ENCODE measurements at regions not wholly inside any gene's neighbourhood (a gene's known extent, or its start where the extent isn't known, plus 50 kb on each side); places are given as distances from the start of the nearest gene placed in this dataset.

GRCh38 chr1:184258525-184258924, 128.3 kb upstream of the C1orf21 start:
- POLR2A ChIA-PET, result no interaction called here
- ATAC-seq (no peak), DNase-seq (ENCODE audit: low spot score) (no peak), FAIRE-seq (no peak)
- Histone ChIP-seq H4K20me1 (ENCODE audit: insufficient read depth, low read length) (no peaks in the 10 kb centered on the region), H3K9ac (ENCODE audit: insufficient read depth, low read depth, low read length) (no peak overlapping the region), H3K4me2 (ENCODE audit: low read depth, low read length) (no peak overlapping the region), H3K27me3 (ENCODE audit: control insufficient read depth in 1 of 2, insufficient read depth in 2 of 2, low read length in 2 of 2) (no peaks in the 10 kb centered on the region; a peak in 1 of 5 replicates), H3K4me1 (ENCODE audit: insufficient read depth, low read length) (no peaks in the 10 kb centered on the region), H3K79me2 (ENCODE audit: insufficient read depth, low read length) (no peaks in the 10 kb centered on the region), H2AFZ (ENCODE audit: low read length) (no peak overlapping the region), H3K4me3 (replicated peaks in 1 of 3; ENCODE audit: insufficient read depth in 1 of 3, low read depth in 2 of 3, low read length in 3 of 3) (no peak overlapping the region), H3K9me3 (ENCODE audit: low read length) (no peaks in the 10 kb centered on the region), H3K27ac (ENCODE audit: extremely low read length, insufficient read depth, low read length) (no peak overlapping the region), H3K36me3 (replicated peaks in 1 of 2; ENCODE audit: control insufficient read depth in 1 of 2, insufficient read depth in 2 of 2, low read length in 2 of 2) (no peaks in the 10 kb centered on the region)
- in situ Hi-C loops (cut with HindIII; ENCODE audit: extremely low pct_ligation_motif_present, low pct_unique_long_range_greater_than_20kb) (no loop called here), intact Hi-C loops (cut with micrococcal nuclease; ENCODE audit: unreplicated experiment) (no loop called here)
- TF ChIP-seq DDIT3 (CRISPR knock-in tag; IDR thresholded peaks at IDR 0.05) (no peak), KDM6A (CRISPR knock-in tag; IDR thresholded peaks at IDR 0.05; ENCODE audit: low read depth) (no peak), ZNF235 (CRISPR knock-in tag; IDR thresholded peaks at IDR 0.05; ENCODE audit: borderline replicate concordance) (no peak), ZNF556 (CRISPR knock-in tag; IDR thresholded peaks at IDR 0.05; ENCODE audit: borderline replicate concordance) (no peak), ZNF335 (CRISPR knock-in tag; IDR thresholded peaks at IDR 0.05) (no peak), ETV6 (CRISPR knock-in tag; conservative IDR thresholded peaks at IDR 0.05) (no peak), ZNF382 (CRISPR knock-in tag; IDR thresholded peaks at IDR 0.05; ENCODE audit: borderline replicate concordance) (no peak)
- WGBS (ENCODE audit: low lambda C conversion rate), result 0% methylated on average over 3 of the region's 3 CpGs
- CTCF ChIA-PET (ENCODE audit: low intra/inter-chr PET ratio, low total read pairs), result no interaction called here
- BruUV-seq (replicated peaks), result no TSS peak

- Histone ChIP-seq H3K4me1 (ENCODE audit: insufficient read depth, low read length) (no peaks in the 10 kb centered on the region), H3K4me3 (replicated peaks in 1 of 3; ENCODE audit: insufficient read depth in 1 of 3, low read depth in 2 of 3, low read length in 3 of 3) (no peak overlapping the region), H3K9ac (ENCODE audit: insufficient read depth, low read depth, low read length) (no peak overlapping the region), H3K27me3 (ENCODE audit: control insufficient read depth in 1 of 2, insufficient read depth in 2 of 2, low read length in 2 of 2) (no peaks in the 10 kb centered on the region; a peak in 1 of 5 replicates), H3K79me2 (ENCODE audit: insufficient read depth, low read length) (no peaks in the 10 kb centered on the region), H3K4me2 (ENCODE audit: low read depth, low read length) (no peak overlapping the region), H3K36me3 (replicated peaks in 1 of 2; ENCODE audit: control insufficient read depth in 1 of 2, insufficient read depth in 2 of 2, low read length in 2 of 2) (no peaks in the 10 kb centered on the region), H3K27ac (ENCODE audit: extremely low read length, insufficient read depth, low read length) (no peak overlapping the region), H4K20me1 (ENCODE audit: insufficient read depth, low read length) (no peaks in the 10 kb centered on the region), H3K9me3 (ENCODE audit: low read length) (no peaks in the 10 kb centered on the region), H2AFZ (ENCODE audit: low read length) (no peak overlapping the region)
- intact Hi-C loops (cut with micrococcal nuclease; ENCODE audit: unreplicated experiment) (no loop called here), in situ Hi-C loops (cut with HindIII; ENCODE audit: extremely low pct_ligation_motif_present, low pct_unique_long_range_greater_than_20kb) (no loop called here)
- DNase-seq (ENCODE audit: low spot score) (no peak), ATAC-seq (no peak), FAIRE-seq (no peak)
- 0% methylated on average over 1 of the region's 1 CpG for WGBS (ENCODE audit: low lambda C conversion rate)
- no TSS peak for BruUV-seq (replicated peaks)
- POLR2A ChIA-PET, result no interaction called here
- CTCF ChIA-PET (ENCODE audit: low intra/inter-chr PET ratio, low total read pairs), result no interaction called here
- TF ChIP-seq ZFP36L1 (CRISPR knock-in tag; IDR thresholded peaks at IDR 0.05) (no peak), CHD4 (IDR thresholded peaks at IDR 0.05; ENCODE audit: borderline replicate concordance, low read length) (no peak), ETS1 (CRISPR knock-in tag; IDR thresholded peaks at IDR 0.05) (no peak), ZNF512 (CRISPR knock-in tag; IDR thresholded peaks at IDR 0.05) (no peak), GMEB1 (CRISPR knock-in tag; IDR thresholded peaks at IDR 0.05; ENCODE audit: borderline replicate concordance) (no peak), TBP (CRISPR knock-in tag; IDR thresholded peaks at IDR 0.05) (no peak), ZBTB7A (CRISPR knock-in tag; IDR thresholded peaks at IDR 0.05) (no peak), NCOA2 (CRISPR knock-in tag; IDR thresholded peaks at IDR 0.05) (no peak), DNMT3B (CRISPR knock-in tag; conservative IDR thresholded peaks at IDR 0.05) (no peak), ZC3H13 (CRISPR knock-in tag; IDR thresholded peaks at IDR 0.05) (no peak)
Measured at GRCh38 chr1:184260382-184260781, 126.4 kb upstream of the C1orf21 start.
